GM12872 (cell line): ENCODE measurements at regions not wholly inside any gene's neighbourhood (a gene's known extent, or its start where the extent isn't known, plus 50 kb on each side); places are given as distances from the start of the nearest gene placed in this dataset.

Experiments used
- TF ChIP-seq, protein P1 (sequence below): IDR thresholded peaks from 3 replicates; pipeline ENCODE4 v1.5.1; 2011; ENCODE audit warnings: low read depth, mild to moderate bottlenecking, low read length, moderate library complexity; ENCODE audit not compliant: insufficient read depth

- TF ChIP-seq, protein P1, sequence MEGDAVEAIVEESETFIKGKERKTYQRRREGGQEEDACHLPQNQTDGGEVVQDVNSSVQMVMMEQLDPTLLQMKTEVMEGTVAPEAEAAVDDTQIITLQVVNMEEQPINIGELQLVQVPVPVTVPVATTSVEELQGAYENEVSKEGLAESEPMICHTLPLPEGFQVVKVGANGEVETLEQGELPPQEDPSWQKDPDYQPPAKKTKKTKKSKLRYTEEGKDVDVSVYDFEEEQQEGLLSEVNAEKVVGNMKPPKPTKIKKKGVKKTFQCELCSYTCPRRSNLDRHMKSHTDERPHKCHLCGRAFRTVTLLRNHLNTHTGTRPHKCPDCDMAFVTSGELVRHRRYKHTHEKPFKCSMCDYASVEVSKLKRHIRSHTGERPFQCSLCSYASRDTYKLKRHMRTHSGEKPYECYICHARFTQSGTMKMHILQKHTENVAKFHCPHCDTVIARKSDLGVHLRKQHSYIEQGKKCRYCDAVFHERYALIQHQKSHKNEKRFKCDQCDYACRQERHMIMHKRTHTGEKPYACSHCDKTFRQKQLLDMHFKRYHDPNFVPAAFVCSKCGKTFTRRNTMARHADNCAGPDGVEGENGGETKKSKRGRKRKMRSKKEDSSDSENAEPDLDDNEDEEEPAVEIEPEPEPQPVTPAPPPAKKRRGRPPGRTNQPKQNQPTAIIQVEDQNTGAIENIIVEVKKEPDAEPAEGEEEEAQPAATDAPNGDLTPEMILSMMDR, result no peak
Observed at GRCh38 chr5:19369048-19369447, 619.0 kb downstream of the CDH18 start.

DNA sequence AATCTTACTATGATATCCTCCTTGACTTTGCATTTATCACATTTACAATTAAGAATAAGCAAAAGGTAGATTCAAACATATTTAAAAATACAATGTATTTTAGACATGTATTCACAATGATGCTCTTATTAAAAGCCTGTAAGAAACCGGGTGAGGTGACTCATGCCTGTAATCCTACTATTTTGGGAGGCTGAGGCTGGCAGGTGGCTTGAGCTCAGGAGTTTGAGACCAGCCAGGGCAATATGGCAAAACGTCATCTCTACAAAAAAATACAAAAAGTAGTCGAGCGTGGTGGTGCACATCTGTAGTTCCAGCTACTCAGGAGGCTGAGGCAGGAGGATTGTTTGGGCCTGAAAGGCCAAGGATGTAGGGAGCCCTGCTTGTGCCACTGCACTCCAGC is 618.4 kb downstream of the CDH18 start:
- TF ChIP-seq, protein P1, result no peak

GRCh38 chr5:19370655-19371386 is 617.2 kb downstream of the CDH18 start:
- TF ChIP-seq, protein P1, result no peak

- TF ChIP-seq, protein P1, result no peak
Observed at GRCh38 chr5:19388391-19388790, 599.6 kb downstream of the CDH18 start.

- TF ChIP-seq, protein P1, result no peak
Observed at GRCh38 chr5:19401032-19401431, 587.0 kb downstream of the CDH18 start.

GRCh38 chr5:19406576-19407365 is 581.2 kb downstream of the CDH18 start:
- TF ChIP-seq, protein P1, result no peak

DNA sequence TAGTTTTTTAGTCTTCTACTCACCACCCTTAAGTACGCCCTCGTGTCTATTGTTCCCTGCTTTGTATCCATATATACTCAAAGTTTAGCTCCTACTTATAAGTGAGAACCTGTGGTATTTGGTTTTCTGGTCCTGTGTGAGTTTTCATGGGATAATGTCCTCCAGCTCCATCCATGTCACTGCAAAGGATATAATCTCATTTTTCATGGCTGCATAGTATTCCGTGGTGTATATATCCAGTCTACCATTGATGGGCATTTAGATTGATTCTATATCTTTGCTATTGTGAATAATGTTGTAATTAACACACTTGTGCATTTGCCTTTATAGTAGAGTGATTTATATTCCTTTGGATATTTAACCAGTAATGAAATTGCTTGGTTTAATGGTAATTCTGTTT is 579.9 kb downstream of the CDH18 start:
- TF ChIP-seq, protein P1, result no peak
